Thoracic aorta (tissue), 2 donors: ENCODE measurements at regions not wholly inside any gene's neighbourhood (a gene's known extent, or its start where the extent isn't known, plus 50 kb on each side); places are given as distances from the start of the nearest gene placed in this dataset.
"Not testable (repeated sequence)": the region's sequence is repeated elsewhere in the genome, so short reads cannot be mapped to it uniquely, and the experiment has no call there.

ENCODE experiments used
- ATAC-seq: fragments of 150-250 bp; one replicate; pipeline ENCODE4 v1.8.0; 2017; ENCODE audit warnings: low read depth; ENCODE audit not compliant: insufficient number of reproducible peaks, low FRiP score
- DNase-seq: peaks from one replicate; pipeline ENCODE4 v3.0.0-alpha.2; 2020; ENCODE audit warnings: low spot score
- H3K27ac ChIP-seq, 2 donors: fragments of 200-600 bp; sonication (generic); 1 replicate in 1 of 2; 2 replicates in 1 of 2; pipeline ENCODE4 v1.5.1; 2016; ENCODE audit warnings: mild to moderate bottlenecking in 2 of 2, moderate library complexity in 2 of 2
- H3K27me3 ChIP-seq: fragments of 200-600 bp; sonication (generic); replicated peaks from 2 replicates; pipeline ENCODE4 v1.6.0; 2016; ENCODE audit warnings: mild to moderate bottlenecking; ENCODE audit not compliant: insufficient read depth
- H3K36me3 ChIP-seq: fragments of 200-600 bp; sonication (generic); one replicate; pipeline ENCODE4 v1.5.1; 2016
- H3K4me1 ChIP-seq, 2 donors: fragments of 200-600 bp; sonication (generic); 1 replicate in 1 of 2; 2 replicates in 1 of 2; pipeline versions ENCODE4 v1.5.1 to v1.6.0; 2016; ENCODE audit warnings: low read depth in 2 of 2, mild to moderate bottlenecking in 1 of 2; ENCODE audit not compliant: control insufficient read depth in 1 of 2
- H3K4me3 ChIP-seq: fragments of 200-600 bp; sonication (generic); 2 replicates; pipeline ENCODE4 v1.5.1; 2016; ENCODE audit warnings: mild to moderate bottlenecking
- H3K9me3 ChIP-seq: fragments of 200-600 bp; sonication (generic); 2 replicates; pipeline ENCODE4 v1.5.1; 2016
- TF ChIP-seq, protein P1 (sequence below): fragments of 200-600 bp; sonication (generic); IDR thresholded peaks from one replicate; pipeline ENCODE4 v1.5.1; 2019; ENCODE audit warnings: antibody characterized with exemption

DNA sequence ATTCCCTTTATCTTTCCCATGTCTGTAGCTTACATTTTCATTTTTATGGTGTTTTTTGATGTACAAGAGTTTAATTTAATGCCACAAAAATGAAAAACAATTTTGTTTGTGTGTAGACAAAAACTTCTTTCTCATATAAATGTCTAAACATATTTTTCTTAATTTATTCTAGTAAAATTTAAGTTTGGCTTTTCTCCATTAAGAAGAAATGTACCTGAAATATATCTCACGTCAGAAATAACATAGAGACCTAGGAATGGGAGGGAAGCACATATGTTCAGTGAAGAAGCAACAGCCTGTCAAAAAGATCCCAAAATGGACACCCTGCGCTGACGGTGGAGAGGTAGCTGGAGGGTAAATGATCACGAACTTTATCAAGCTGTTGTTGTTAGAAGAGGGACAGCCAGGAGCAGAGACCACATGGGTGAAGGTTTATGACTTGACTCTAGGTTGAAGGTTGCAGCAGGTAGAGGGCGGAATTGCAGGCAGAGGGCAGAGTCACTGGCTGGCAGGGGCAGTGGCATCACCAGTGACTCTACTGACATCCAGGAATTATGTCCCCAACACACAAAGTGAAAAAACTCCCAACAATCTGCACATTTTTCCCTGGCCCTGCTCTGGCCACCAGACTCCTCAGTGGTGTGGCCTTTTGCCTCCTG, 225.9 kb upstream of the PRSS58 start:
- Histone ChIP-seq H3K9me3 (no peaks in the 10 kb centered on the region), H3K36me3 (no peaks in the 10 kb centered on the region), H3K27me3 (no peaks in the 10 kb centered on the region), H3K4me1 (no peaks in the 10 kb centered on the region), H3K4me3 (no peak overlapping the region), H3K27ac (no peak overlapping the region)
- TF ChIP-seq, protein P1, sequence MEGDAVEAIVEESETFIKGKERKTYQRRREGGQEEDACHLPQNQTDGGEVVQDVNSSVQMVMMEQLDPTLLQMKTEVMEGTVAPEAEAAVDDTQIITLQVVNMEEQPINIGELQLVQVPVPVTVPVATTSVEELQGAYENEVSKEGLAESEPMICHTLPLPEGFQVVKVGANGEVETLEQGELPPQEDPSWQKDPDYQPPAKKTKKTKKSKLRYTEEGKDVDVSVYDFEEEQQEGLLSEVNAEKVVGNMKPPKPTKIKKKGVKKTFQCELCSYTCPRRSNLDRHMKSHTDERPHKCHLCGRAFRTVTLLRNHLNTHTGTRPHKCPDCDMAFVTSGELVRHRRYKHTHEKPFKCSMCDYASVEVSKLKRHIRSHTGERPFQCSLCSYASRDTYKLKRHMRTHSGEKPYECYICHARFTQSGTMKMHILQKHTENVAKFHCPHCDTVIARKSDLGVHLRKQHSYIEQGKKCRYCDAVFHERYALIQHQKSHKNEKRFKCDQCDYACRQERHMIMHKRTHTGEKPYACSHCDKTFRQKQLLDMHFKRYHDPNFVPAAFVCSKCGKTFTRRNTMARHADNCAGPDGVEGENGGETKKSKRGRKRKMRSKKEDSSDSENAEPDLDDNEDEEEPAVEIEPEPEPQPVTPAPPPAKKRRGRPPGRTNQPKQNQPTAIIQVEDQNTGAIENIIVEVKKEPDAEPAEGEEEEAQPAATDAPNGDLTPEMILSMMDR = no peak
- DNase-seq = no peak
- ATAC-seq = no peak

DNA sequence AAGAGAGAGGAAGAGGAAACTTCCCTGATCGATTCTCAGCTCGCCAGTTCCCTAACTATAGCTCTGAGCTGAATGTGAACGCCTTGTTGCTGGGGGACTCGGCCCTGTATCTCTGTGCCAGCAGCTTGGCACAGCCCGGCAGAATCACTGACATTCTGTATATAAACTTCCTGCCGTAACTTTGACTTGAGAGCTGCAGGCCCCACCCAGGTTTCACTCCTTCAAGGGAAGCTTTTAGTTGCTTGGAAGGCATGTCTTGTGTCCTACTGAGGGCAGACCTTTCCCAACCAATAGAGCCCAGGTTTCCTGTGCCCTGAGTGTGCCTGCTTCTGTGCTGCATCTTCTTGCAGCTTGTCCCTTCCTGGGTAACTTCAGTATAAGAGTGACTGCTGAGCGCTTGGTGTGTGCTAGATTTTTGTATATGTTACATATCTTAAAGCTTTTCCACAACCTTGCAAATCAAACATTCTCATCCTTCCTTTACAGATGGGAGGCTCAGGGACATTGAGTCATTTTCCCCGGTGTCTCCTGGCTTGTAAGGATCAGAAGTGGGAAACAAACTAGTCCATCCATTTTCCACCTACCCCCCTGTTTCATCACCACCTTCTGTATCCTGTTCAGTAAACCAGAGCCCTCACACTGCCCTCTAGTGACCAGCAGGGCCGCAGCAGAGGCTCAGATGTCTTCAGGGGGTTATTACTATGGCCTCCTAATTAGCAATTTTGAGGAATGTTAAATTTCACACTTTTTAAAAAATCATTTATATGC, 225.2 kb upstream of the PRSS58 start:
- Histone ChIP-seq H3K27me3 (no peaks in the 10 kb centered on the region), H3K27ac (no peak overlapping the region), H3K4me3 (no peak overlapping the region), H3K9me3 (no peaks in the 10 kb centered on the region), H3K4me1 (no peaks in the 10 kb centered on the region), H3K36me3 (no peaks in the 10 kb centered on the region)
- no peak for DNase-seq
- TF ChIP-seq, protein P1 = peak; percentile 11
- no peak for ATAC-seq

DNA sequence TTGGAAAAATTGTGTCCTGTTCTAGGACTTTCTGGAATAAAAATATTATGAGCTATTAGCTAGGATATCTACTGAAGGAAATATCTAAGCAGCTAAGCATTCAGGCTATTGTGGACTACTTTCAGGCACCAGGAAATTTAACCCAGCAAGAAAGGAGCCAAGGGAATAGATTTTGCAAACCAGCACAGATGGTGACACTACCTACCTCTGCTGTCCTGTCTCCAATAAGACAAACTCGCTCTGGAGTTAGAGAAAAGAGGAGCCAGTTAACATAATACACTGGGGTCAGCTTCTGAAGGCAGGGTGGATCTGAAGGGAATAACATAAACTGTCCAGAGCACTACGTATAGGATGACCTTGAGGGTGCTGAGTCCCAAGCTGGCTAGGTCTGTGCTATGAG, 223.7 kb upstream of the PRSS58 start:
- no peak overlapping the region for H3K4me3 ChIP-seq
- TF ChIP-seq, protein P1 = no peak

DNA sequence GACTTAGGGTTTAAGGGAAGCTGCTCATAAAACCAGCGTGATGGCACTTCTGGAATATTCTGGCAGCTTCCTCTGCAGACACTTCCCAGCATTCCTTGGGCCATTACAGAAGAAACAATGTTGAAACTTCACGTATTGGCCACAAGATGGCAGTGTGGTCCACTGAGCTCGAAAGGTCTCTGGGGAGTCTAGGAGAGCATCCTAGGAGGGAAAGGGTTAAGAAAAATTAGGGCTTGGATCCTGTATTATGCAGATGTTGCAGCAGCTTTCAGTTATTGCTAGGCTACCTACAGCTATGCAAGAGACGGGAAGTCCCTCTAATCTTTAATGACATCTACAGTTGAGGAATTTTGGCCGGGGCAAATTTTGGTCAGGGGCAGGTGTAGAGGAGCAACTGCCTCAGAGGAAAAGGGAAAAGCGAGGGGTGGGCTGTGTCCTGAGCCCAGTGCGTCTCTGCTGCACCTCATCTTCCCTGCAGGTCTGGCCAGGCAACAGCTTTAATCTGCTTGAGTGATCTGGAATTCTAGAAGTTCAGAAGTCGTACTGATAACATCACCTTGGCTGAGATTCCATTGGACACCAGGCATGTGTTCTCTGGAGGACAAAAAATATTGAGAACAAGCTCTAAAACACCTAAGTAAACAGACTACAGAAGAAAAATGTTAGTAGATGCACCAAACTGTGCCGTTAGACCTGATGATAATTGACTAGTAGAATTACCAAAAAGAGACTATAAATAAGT, 220.8 kb upstream of the PRSS58 start:
- ATAC-seq (no peak), DNase-seq (no peak)
- TF ChIP-seq, protein P1 = no peak
- Histone ChIP-seq H3K27me3 (no peaks in the 10 kb centered on the region), H3K36me3 (no peaks in the 10 kb centered on the region), H3K27ac (no peak overlapping the region), H3K4me1 (no peaks in the 10 kb centered on the region), H3K4me3 (no peak overlapping the region), H3K9me3 (no peaks in the 10 kb centered on the region)

More for the DNA sequence above, 223.7 kb upstream of the PRSS58 start:
- Histone ChIP-seq H3K27me3 (no peaks in the 10 kb centered on the region), H3K4me1 (no peaks in the 10 kb centered on the region), H3K36me3 (no peaks in the 10 kb centered on the region), H3K27ac (no peak overlapping the region), H3K9me3 (no peaks in the 10 kb centered on the region)
- ATAC-seq = no peak
- no peak for DNase-seq

DNA sequence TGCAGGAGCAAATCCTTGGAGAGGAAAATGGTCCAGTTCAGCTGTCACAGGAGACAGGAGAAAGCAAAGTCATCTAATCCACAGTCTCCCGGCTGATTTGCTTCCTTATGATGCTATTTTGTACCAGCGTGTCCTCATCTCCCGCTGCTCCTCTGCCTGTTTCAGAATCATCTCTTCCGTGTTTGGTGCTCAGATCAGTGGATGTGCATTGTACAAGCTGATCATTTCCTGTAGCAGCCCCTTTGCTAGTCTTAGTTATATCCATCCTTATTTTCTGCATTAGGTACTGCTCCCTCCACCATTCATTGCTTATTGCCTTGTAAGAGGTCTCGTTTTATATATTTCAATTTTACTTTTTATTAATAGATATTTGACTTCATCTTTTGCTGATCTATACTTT, 219.9 kb upstream of the PRSS58 start:
- ATAC-seq, H3K4me1 ChIP-seq, DNase-seq, H3K9me3 ChIP-seq, H3K27ac ChIP-seq, H3K36me3 ChIP-seq, H3K27me3 ChIP-seq, H3K4me3 ChIP-seq: not testable (repeated sequence)
